Kasumi-1 (cell line): ENCODE measurements at regions not wholly inside any gene's neighbourhood (a gene's known extent, or its start where the extent isn't known, plus 50 kb on each side); places are given as distances from the start of the nearest gene placed in this dataset.
"Not testable (repeated sequence)": the region's sequence is repeated elsewhere in the genome, so short reads cannot be mapped to it uniquely, and the experiment has no call there.

Experiments used
- DNase-seq, 2 experiments: peaks; one replicate each; lab custom pipeline; 2025; lab: John Stamatoyannopoulos, UW

- DNase-seq: peak; percentile 61 to 65
These were observed 93.0 kb upstream of the IGSF10 start for GRCh38 chr3:151553888-151554287.

GRCh38 chr3:151552589-151552988 is 91.7 kb upstream of the IGSF10 start:
- DNase-seq: peak; percentile 53 to 66

GRCh38 chr3:151550642-151551041 is 89.8 kb upstream of the IGSF10 start:
- DNase-seq: no peak

DNA sequence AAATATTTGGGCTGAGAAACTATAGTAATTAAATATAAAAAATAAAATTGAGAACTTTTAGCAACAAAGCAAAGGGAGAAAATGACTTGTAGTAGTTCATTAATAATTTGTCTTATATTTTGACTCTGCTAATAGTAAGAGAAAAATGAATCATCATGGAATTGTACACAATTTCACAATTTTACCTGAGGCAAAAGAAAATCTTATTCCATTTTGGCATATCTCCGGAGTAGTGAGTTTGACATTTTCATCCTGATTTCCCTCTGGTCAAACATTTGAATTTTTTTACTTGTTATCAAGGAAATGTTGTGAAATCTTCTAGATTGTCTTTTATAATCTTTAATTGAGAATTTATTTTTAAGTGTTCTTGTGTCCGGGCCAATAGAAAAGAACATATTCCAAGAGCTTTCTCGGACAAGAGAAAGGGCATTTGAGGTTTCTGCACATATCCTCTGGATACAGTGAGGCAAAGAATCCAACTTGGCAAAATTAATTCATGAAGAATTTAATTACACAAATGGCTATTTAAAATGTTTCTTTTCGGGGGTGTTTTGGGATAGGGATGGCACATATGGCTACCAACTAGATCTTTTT is 89.3 kb upstream of the IGSF10 start:
- no peak for DNase-seq

DNA sequence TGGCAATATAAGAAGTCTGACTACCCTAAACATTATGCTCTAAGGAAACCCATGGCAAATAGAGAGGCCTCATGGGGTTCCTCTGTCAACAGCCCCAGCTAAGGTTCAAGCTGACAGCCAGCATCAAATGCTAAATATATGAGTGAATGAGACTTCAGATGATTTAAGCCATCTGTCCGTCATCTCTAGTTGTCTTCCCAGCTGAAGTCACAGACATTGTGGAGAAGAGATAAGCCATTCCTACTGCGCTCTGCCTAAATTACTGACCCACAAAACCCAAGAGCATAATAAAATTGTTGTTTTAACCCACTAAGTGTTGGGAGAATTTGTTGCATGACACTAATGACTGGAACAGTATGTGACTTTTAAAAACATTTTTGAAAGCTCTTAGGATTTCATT is 87.3 kb upstream of the IGSF10 start:
- no peak for DNase-seq

- peak in 1 of 2 experiments; percentile 7 for DNase-seq
These were observed 83.3 kb upstream of the IGSF10 start for GRCh38 chr3:151544164-151544548.

DNA sequence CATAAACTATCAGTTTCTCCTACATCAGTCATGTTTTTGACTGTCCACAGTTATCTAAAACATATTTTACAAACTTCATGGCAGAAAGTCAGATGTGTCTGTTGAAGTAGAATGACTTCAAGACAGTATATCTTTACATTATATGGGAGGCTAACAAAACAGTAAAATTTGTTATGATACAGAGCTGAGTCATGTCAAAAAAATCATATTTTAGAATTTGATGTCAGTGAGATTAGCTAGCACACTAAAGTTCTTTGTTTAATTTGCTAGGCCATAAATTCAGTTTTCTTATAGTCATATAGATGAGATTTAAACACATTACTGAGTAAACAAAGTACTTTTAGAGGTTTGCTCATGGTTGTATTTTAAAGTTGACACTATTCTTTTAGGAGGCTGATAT is 80.3 kb upstream of the IGSF10 start:
- DNase-seq: no peak

- no peak for DNase-seq
These were observed 78.7 kb upstream of the IGSF10 start for GRCh38 chr3:151539599-151539998.

DNA sequence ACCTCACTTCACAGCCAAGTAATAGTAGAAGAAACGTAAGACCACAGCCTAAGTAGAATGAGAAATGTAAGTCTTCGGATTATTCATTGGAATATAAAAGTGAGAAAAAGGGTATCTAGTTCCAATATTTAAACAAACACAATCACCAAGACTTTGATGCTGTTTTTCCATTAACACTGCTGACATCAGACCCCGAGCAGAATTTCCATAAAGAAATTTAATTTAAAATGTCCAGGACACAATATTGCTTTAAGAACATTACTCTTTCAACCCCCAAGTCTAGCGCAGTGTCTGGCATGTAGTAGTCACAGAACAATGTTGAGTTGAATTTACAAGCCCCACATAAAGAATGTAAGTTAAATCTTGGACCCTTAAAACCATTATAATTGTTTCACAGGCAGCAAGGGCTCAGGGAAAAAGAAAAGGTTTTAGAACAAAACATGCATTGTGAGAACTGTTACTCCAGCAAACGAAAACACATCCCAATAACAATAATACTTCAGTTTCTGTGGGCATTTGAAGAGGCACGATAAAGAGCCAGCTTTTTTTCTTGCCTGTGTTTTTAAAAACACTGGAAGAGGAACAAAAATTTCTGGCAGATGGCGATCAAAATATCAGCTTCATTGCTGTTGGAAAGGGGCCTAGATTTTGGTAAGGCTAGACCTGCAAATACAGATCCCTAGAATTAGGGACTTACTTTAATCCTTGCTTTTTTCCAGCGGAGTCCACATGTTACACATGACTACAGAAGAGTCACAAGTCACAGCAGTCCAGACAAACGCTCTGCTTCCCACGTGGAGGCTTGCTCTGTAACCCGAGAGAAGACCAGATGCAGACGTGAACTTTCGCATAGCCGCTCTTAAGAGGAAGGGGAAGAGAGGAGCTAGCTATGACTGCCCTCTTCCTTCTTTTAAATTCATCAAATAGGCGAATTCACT is 77.9 kb upstream of the IGSF10 start:
- peak; percentile 83 for DNase-seq

DNA sequence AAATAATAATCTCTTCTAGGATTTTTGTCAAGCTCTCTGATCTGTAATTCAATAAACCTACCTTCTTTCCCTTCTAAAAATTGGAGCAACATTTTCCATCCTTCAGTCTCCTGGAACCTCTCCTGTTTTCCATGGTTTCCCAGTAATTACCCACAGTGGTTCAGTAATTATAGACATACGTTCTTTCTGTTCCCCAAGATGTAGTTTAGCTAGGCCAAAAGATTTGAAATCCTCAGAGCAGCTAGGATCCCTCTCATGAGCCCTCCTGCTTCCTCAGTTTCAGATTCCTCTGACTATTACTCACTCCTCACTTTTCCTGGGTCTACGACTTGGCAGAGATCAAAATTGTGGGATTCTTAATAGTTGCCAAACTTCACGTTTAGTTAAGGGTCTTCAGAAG is 76.9 kb upstream of the IGSF10 start:
- DNase-seq: peak; percentile 20 to 24

DNA sequence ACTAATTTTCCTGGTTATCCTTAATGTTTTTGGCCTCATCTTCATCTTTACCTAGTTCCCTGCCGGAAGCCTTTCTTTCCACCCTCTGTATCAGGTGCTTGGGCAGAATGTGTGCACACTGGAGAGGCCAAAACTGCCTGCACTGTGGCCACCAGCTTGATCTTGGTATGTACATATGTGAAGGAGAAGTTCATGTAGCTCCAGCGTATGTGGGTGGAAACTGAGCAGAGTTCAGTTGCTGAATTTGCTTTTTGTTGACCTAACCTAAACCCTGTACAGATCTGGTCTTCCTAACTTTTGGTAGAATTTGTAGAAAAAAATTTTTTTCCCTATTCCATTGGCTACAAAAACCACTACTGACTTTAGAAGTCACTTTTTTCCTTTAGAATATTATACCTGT is 65.9 kb upstream of the IGSF10 start:
- no peak for DNase-seq

DNA sequence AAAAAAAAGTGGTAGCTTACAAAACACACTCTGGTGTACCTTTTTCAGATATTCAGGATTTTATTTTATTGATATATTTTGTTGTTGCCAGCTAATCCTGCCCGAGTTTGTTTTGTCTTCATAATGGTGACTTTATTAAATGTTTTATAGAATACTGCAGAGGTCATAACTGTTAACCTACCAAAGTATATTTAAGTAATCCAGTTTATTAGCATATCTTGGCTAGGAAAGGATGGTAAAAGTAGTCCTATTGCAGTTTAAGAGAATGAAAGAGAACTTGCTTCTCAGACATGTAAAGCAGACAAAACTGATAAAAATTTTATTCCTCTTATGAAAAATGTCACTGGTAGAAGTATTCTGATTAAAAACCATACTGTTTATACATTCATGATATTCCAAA is 59.2 kb upstream of the IGSF10 start:
- no peak for DNase-seq

GRCh38 chr3:151511433-151511832 is 50.6 kb upstream of the IGSF10 start:
- DNase-seq: not testable (repeated sequence)
